RWPE2 (cell line): ENCODE measurements at regions not wholly inside any gene's neighbourhood (a gene's known extent, or its start where the extent isn't known, plus 50 kb on each side); places are given as distances from the start of the nearest gene placed in this dataset.

Source experiments
- ATAC-seq: fragments of 200-7000 bp; cut with Tn5 transposase; 3 replicates; pipeline ENCODE4 v1.9.1; 2021; ENCODE audit warnings: low read depth
- DNase-seq: peaks from one replicate; pipeline ENCODE4 v3.0.0-alpha.2; 2020; ENCODE audit warnings: low spot score
- H3K27ac ChIP-seq: fragments of 450-650 bp; 2 replicates; pipeline ENCODE4 v1.5.1; 2017; ENCODE audit warnings: mild to moderate bottlenecking; ENCODE audit not compliant: poor library complexity, severe bottlenecking
- H3K27me3 ChIP-seq: fragments of 250-450 bp; sonication (Bioruptor Pico); 2 replicates; pipeline ENCODE4 v1.5.1; 2021; ENCODE audit warnings: mild to moderate bottlenecking, moderate library complexity; ENCODE audit not compliant: insufficient read depth, poor library complexity, severe bottlenecking
- H3K36me3 ChIP-seq: fragments of 250-450 bp; sonication (Bioruptor Pico); 2 replicates; pipeline ENCODE4 v1.5.1; 2020; ENCODE audit warnings: low read depth, mild to moderate bottlenecking, moderate library complexity
- H3K4me1 ChIP-seq: fragments of 250-450 bp; sonication (Bioruptor Pico); 2 replicates; pipeline ENCODE4 v1.5.1; 2021; ENCODE audit warnings: mild to moderate bottlenecking, moderate library complexity; ENCODE audit not compliant: insufficient read depth, poor library complexity, severe bottlenecking
- H3K4me3 ChIP-seq: fragments of 250-450 bp; sonication (Bioruptor Pico); 2 replicates; pipeline ENCODE4 v1.5.1; 2021; ENCODE audit warnings: mild to moderate bottlenecking, moderate library complexity; ENCODE audit not compliant: severe bottlenecking
- H3K9me3 ChIP-seq: fragments of 250-450 bp; sonication (Bioruptor Pico); 2 replicates; pipeline ENCODE4 v1.5.1; 2021; ENCODE audit warnings: mild to moderate bottlenecking, moderate library complexity; ENCODE audit not compliant: severe bottlenecking
- CTCF ChIP-seq: fragments of 450-650 bp; IDR thresholded peaks from one replicate; pipeline ENCODE4 v1.5.1; 2017; ENCODE audit warnings: mild to moderate bottlenecking, moderate library complexity; ENCODE audit not compliant: poor library complexity, severe bottlenecking

GRCh38 chr2:240256704-240257637, 116.5 kb upstream of the OTOS start:
- DNase-seq (peak; percentile 55), ATAC-seq (no peak)
- H3K27ac ChIP-seq, result peak overlapping the region; percentile 75
- no peaks in the 10 kb centered on the region for H3K36me3 ChIP-seq
- H3K4me1 ChIP-seq, result peaks cover 15% of the 10 kb centered on the region
- no peak overlapping the region for H3K4me3 ChIP-seq
- H3K27me3 ChIP-seq, result no peaks in the 10 kb centered on the region
- no peak for TF ChIP-seq CTCF
- no peaks in the 10 kb centered on the region for H3K9me3 ChIP-seq

GRCh38 chr2:240257940-240258580, 117.6 kb upstream of the OTOS start:
- no peak for TF ChIP-seq CTCF
- Histone ChIP-seq H3K36me3 (no peaks in the 10 kb centered on the region), H3K4me3 (no peak overlapping the region), H3K4me1 (peaks cover 15% of the 10 kb centered on the region), H3K9me3 (peaks cover 3% of the 10 kb centered on the region), H3K27ac (no peak overlapping the region), H3K27me3 (no peaks in the 10 kb centered on the region)
- ATAC-seq (no peak), DNase-seq (peak; percentile 34)

- no peaks in the 10 kb centered on the region for H3K27me3 ChIP-seq
- DNase-seq (no peak), ATAC-seq (no peak)
- no peak overlapping the region for H3K27ac ChIP-seq
- H3K4me1 ChIP-seq, result peaks cover 15% of the 10 kb centered on the region
- H3K9me3 ChIP-seq, result peaks cover 3% of the 10 kb centered on the region
- H3K36me3 ChIP-seq, result no peaks in the 10 kb centered on the region
- no peak overlapping the region for H3K4me3 ChIP-seq
- no peak for TF ChIP-seq CTCF
These were observed 118.2 kb upstream of the OTOS start for GRCh38 chr2:240258685-240259084.

- DNase-seq (peak; percentile 42), ATAC-seq (no peak)
These were observed 118.9 kb upstream of the OTOS start for GRCh38 chr2:240259201-240259923.

More at GRCh38 chr2:240259201-240259923, 118.9 kb upstream of the OTOS start:
- H3K4me1 ChIP-seq, result peaks cover 15% of the 10 kb centered on the region
- no peak for TF ChIP-seq CTCF
- no peak overlapping the region for H3K27ac ChIP-seq
- no peaks in the 10 kb centered on the region for H3K27me3 ChIP-seq
- no peaks in the 10 kb centered on the region for H3K36me3 ChIP-seq
- H3K4me3 ChIP-seq, result no peak overlapping the region
- H3K9me3 ChIP-seq, result peaks cover 3% of the 10 kb centered on the region
